A549 (cell line): ENCODE measurements at regions not wholly inside any gene's neighbourhood (a gene's known extent, or its start where the extent isn't known, plus 50 kb on each side); places are given as distances from the start of the nearest gene placed in this dataset.

Experiments
- ATAC-seq, 2 experiments: fragments of 200-7000 bp in 1 of 2; fragments of >200 bp in 1 of 2; cut with Nextera tagmentation in 1 of 2; cut with Tn5 transposase in 1 of 2; 3 replicates each; pipeline versions ENCODE4 v1.8.0 to v1.9.1; 2018 to 2020; ENCODE audit warnings: mild to moderate bottlenecking in 1 of 2, moderate library complexity in 1 of 2
- CTCF ChIA-PET: fragments of 300-600 bp; sonication (Branson Sonifier 250); formaldehyde crosslinking; extraction: SDS; loops from one replicate; lab custom pipeline; 2021; ENCODE audit warnings: antibody characterized with exemption, inconsistent platforms; lab: Yijun Ruan, JAX
- POLR2A ChIA-PET: fragments of 350-600 bp; formaldehyde crosslinking; extraction: SDS; loops from one replicate; lab custom pipeline; 2021; ENCODE audit warnings: antibody characterized with exemption, inconsistent platforms; lab: Yijun Ruan, JAX
- DNase-seq, 2 experiments: peaks; one replicate each; pipeline versions ENCODE4 v3.0.0 to v3.0.0-alpha.2; 2011 to 2016; ENCODE audit warnings: low read depth in 1 of 2, low spot score in 1 of 2
- FAIRE-seq: peaks from 2 replicates; lab custom pipeline; 2011; peaks lifted over from hg19 to GRCh38; lab: Jason Lieb, UNC
- H3K27ac ChIP-seq, 2 experiments: fragments of >200 bp; sonication (Bioruptor Twin); formaldehyde crosslinking; 3 replicates each; pipeline ENCODE4 v1.5.1; 2016 to 2017
- H3K4me1 ChIP-seq: fragments of >200 bp; sonication (Bioruptor Twin); formaldehyde crosslinking; 3 replicates; pipeline ENCODE4 v1.6.1; 2016
- H3K4me2 ChIP-seq: fragments of >200 bp; sonication (Bioruptor Twin); formaldehyde crosslinking; 3 replicates; pipeline ENCODE4 v1.6.1; 2016
- H3K4me3 ChIP-seq: fragments of >200 bp; sonication (Bioruptor Twin); formaldehyde crosslinking; 3 replicates; pipeline ENCODE4 v1.5.1; 2016
- H3K9me3 ChIP-seq: fragments of >200 bp; sonication (Bioruptor Twin); formaldehyde crosslinking; 3 replicates; pipeline ENCODE4 v1.6.1; 2016
- BHLHE40 ChIP-seq: IDR thresholded peaks from 2 replicates; pipeline ENCODE4 v1.6.1; 2012; ENCODE audit warnings: low read depth, low read length, inconsistent platforms
- EHF ChIP-seq: fragments of 250-450 bp; sonication (Bioruptor Pico); IDR thresholded peaks from 2 replicates; pipeline ENCODE4 v1.5.0; 2020; ENCODE audit warnings: mild to moderate bottlenecking
- HOXA7 ChIP-seq: fragments of 250-450 bp; sonication (Bioruptor Pico); IDR thresholded peaks from 2 replicates; pipeline ENCODE4 v1.5.0; 2020; ENCODE audit warnings: mild to moderate bottlenecking, moderate library complexity
- HOXB13 ChIP-seq: fragments of 250-450 bp; sonication (Bioruptor Pico); IDR thresholded peaks from 2 replicates; pipeline ENCODE4 v1.5.0; 2020; ENCODE audit warnings: low read depth, mild to moderate bottlenecking, moderate library complexity
- JUN ChIP-seq, 2 experiments: fragments of >200 bp; sonication (Bioruptor Twin); formaldehyde crosslinking; IDR thresholded peaks; 2 replicates in 1 of 2; 3 replicates in 1 of 2; pipeline ENCODE4 v1.6.1; 2016 to 2017
- MAFK ChIP-seq: fragments of 450-650 bp; IDR thresholded peaks from 2 replicates; pipeline ENCODE4 v1.6.1; 2014; ENCODE audit not compliant: partially characterized antibody
- NPAS2 ChIP-seq: fragments of 250-450 bp; sonication (Bioruptor Pico); IDR thresholded peaks from 2 replicates; pipeline ENCODE4 v1.8.0; 2022; ENCODE audit warnings: mild to moderate bottlenecking, moderate library complexity, borderline replicate concordance
- NR3C1 ChIP-seq: fragments of >200 bp; sonication (Bioruptor Twin); formaldehyde crosslinking; IDR thresholded peaks from 3 replicates; pipeline ENCODE4 v1.6.1; 2017
- PHF8 ChIP-seq: fragments of 200-600 bp; sonication (generic); IDR thresholded peaks from 2 replicates; pipeline ENCODE4 v1.6.1; 2016; ENCODE audit warnings: low read depth, mild to moderate bottlenecking, antibody characterized with exemption, moderate library complexity, borderline replicate concordance
- RAD21 ChIP-seq, 2 experiments: fragments of >200 bp in 1 of 2; sonication (Bioruptor Twin) in 1 of 2; formaldehyde crosslinking in 1 of 2; IDR thresholded peaks in 1 of 2; conservative IDR thresholded peaks in 1 of 2; 2 replicates in 1 of 2; 3 replicates in 1 of 2; pipeline ENCODE4 v1.6.1; 2012 to 2018; ENCODE audit warnings: inconsistent platforms in 1 of 2
- RCOR1 ChIP-seq: fragments of 150-350 bp; IDR thresholded peaks from 2 replicates; pipeline ENCODE4 v1.6.1; 2014; ENCODE audit warnings: antibody characterized with exemption, low read length, low read depth
- RFX5 ChIP-seq: fragments of 450-650 bp; IDR thresholded peaks from 2 replicates; pipeline ENCODE4 v1.7.1; 2014; ENCODE audit warnings: antibody characterized with exemption, mild to moderate bottlenecking, moderate library complexity
- SREBF2 ChIP-seq: fragments of 450-650 bp; IDR thresholded peaks from 2 replicates; pipeline ENCODE4 v1.6.1; 2014; ENCODE audit warnings: mild to moderate bottlenecking, moderate library complexity
- TFCP2L1 ChIP-seq: fragments of 250-450 bp; sonication (Bioruptor Pico); IDR thresholded peaks from 2 replicates; pipeline ENCODE4 v1.5.0; 2021; ENCODE audit warnings: mild to moderate bottlenecking
- TP53 ChIP-seq: fragments of 250-450 bp; sonication (Bioruptor Pico); IDR thresholded peaks from 2 replicates; pipeline ENCODE4 v1.5.0; 2021; ENCODE audit warnings: mild to moderate bottlenecking, moderate library complexity
- ZFP36 ChIP-seq: fragments of 450-650 bp; IDR thresholded peaks from 2 replicates; pipeline ENCODE4 v1.6.1; 2014; ENCODE audit warnings: borderline replicate concordance; ENCODE audit not compliant: partially characterized antibody
- ZNF302 ChIP-seq: fragments of 250-450 bp; sonication (Bioruptor Pico); IDR thresholded peaks from 2 replicates; pipeline ENCODE4 v1.9.0; 2021; ENCODE audit warnings: inconsistent platforms, mild to moderate bottlenecking, moderate library complexity
- WGBS: methylation state at CpG from one replicate; pipeline ENCODE4 v1.1.6; 2017; ENCODE audit errors: missing lambda C conversion rate; 5-methylcytosine and 5-hydroxymethylcytosine counted together
- TF ChIP-seq, protein P1 (sequence below): fragments of >200 bp; sonication (Bioruptor Twin); formaldehyde crosslinking; IDR thresholded peaks from 2 replicates; pipeline ENCODE4 v1.6.1; 2016
- TF ChIP-seq, protein P2 (sequence below): fragments of 250-450 bp; sonication (Bioruptor Pico); IDR thresholded peaks from 2 replicates; pipeline ENCODE4 v1.5.0; 2021; ENCODE audit warnings: mild to moderate bottlenecking, moderate library complexity, borderline replicate concordance
- TF ChIP-seq, protein P3 (sequence below): fragments of 200-600 bp; sonication (generic); IDR thresholded peaks from 2 replicates; pipeline ENCODE4 v1.6.1; 2016; ENCODE audit warnings: antibody characterized with exemption, mild to moderate bottlenecking, moderate library complexity
- TF ChIP-seq, protein P4 (sequence below): IDR thresholded peaks from 2 replicates; pipeline ENCODE4 v1.6.1; 2012; ENCODE audit warnings: low read depth, borderline replicate concordance

DNA sequence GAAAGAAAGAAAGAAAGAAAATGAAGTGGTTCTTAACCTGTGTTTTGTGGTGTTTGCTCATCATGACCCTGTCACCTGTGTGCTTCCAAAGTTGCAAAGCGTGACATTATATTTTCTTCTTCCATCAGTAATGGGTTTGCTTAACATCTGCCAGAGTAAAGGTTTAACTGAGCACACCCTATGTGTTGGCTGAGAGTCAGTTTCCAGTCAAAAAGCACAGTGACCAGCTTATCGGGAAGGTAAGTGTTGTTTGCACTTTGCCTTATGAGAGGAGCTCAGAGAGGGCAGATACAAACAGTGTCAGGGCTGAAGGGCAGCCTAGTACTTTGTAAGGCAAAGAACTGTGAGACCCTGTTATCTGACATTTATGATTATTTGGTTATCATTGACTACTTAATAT lies 406.2 kb upstream of the CWC22 start:
- FAIRE-seq: no peak
- Histone ChIP-seq H3K4me1 (peaks cover 13% of the 10 kb centered on the region; the same call in 2 of the 3 replicates), H3K4me2 (no peak overlapping the region), H3K4me3 (no peak overlapping the region), H3K27ac (no peak overlapping the region), H3K9me3 (no peaks in the 10 kb centered on the region)
- POLR2A ChIA-PET: no interaction called here
- no peak for DNase-seq
- no peak for ATAC-seq
- no peak for TF ChIP-seq NPAS2 (CRISPR knock-in tag)
- 74% methylated on average over 2 of the region's 2 CpGs for WGBS
- CTCF ChIA-PET: no interaction called here

DNA sequence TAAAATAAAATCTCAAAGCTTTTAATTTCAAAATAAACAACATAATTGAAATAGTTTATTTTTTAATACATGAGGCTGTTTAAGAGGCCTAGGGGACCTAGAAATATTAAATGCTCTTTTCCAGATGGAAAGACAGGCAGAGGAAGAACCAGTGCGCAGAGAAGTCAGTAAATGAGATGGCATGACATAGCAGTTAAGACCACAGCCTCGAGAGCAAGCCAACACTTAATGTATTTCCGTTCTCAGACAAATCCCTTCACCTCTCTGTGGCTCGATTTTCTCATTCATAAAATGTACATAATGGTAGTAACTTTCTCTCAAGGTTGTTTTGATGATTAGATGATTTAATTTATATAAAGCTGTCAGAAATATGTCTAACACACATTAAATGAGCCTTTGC lies 405.1 kb upstream of the CWC22 start:
- H3K9me3 ChIP-seq: no peaks in the 10 kb centered on the region
- ChIA-PET CTCF (interaction anchor here (0.8 kb wide), 1 partner anchor 52 kb away, joined by 3 read pairs; no protein-coding TSS in a partner anchor), POLR2A (no interaction called here)
- H3K4me1 ChIP-seq: peaks cover 13% of the 10 kb centered on the region; the same call in 2 of the 3 replicates
- H3K27ac ChIP-seq: no peak overlapping the region
- peak overlapping the region; percentile 42; the same call in 2 of the 3 replicates for H3K4me2 ChIP-seq
- no peak for DNase-seq
- TF ChIP-seq HOXA7 (CRISPR knock-in tag) (no peak), EHF (CRISPR knock-in tag) (no peak), RFX5 (no peak), NR3C1 (no peak), ZNF302 (CRISPR knock-in tag) (no peak), TFCP2L1 (CRISPR knock-in tag) (no peak), RAD21 (conservative IDR thresholded peaks at IDR 0.05 in 1 of 2, IDR thresholded peaks at IDR 0.05 in 1 of 2) (no peak), RCOR1 (no peak), SREBF2 (no peak), HOXB13 (no peak), BHLHE40 (no peak)
- TF ChIP-seq, protein P1, sequence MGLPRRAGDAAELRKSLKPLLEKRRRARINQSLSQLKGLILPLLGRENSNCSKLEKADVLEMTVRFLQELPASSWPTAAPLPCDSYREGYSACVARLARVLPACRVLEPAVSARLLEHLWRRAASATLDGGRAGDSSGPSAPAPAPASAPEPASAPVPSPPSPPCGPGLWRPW: no peak
- TF ChIP-seq, protein P2, sequence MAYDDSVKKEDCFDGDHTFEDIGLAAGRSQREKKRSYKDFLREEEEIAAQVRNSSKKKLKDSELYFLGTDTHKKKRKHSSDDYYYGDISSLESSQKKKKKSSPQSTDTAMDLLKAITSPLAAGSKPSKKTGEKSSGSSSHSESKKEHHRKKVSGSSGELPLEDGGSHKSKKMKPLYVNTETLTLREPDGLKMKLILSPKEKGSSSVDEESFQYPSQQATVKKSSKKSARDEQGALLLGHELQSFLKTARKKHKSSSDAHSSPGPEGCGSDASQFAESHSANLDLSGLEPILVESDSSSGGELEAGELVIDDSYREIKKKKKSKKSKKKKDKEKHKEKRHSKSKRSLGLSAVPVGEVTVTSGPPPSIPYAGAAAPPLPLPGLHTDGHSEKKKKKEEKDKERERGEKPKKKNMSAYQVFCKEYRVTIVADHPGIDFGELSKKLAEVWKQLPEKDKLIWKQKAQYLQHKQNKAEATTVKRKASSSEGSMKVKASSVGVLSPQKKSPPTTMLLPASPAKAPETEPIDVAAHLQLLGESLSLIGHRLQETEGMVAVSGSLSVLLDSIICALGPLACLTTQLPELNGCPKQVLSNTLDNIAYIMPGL: no peak
- TF ChIP-seq, protein P3, sequence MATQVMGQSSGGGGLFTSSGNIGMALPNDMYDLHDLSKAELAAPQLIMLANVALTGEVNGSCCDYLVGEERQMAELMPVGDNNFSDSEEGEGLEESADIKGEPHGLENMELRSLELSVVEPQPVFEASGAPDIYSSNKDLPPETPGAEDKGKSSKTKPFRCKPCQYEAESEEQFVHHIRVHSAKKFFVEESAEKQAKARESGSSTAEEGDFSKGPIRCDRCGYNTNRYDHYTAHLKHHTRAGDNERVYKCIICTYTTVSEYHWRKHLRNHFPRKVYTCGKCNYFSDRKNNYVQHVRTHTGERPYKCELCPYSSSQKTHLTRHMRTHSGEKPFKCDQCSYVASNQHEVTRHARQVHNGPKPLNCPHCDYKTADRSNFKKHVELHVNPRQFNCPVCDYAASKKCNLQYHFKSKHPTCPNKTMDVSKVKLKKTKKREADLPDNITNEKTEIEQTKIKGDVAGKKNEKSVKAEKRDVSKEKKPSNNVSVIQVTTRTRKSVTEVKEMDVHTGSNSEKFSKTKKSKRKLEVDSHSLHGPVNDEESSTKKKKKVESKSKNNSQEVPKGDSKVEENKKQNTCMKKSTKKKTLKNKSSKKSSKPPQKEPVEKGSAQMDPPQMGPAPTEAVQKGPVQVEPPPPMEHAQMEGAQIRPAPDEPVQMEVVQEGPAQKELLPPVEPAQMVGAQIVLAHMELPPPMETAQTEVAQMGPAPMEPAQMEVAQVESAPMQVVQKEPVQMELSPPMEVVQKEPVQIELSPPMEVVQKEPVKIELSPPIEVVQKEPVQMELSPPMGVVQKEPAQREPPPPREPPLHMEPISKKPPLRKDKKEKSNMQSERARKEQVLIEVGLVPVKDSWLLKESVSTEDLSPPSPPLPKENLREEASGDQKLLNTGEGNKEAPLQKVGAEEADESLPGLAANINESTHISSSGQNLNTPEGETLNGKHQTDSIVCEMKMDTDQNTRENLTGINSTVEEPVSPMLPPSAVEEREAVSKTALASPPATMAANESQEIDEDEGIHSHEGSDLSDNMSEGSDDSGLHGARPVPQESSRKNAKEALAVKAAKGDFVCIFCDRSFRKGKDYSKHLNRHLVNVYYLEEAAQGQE: no peak
- TF ChIP-seq, protein P4, sequence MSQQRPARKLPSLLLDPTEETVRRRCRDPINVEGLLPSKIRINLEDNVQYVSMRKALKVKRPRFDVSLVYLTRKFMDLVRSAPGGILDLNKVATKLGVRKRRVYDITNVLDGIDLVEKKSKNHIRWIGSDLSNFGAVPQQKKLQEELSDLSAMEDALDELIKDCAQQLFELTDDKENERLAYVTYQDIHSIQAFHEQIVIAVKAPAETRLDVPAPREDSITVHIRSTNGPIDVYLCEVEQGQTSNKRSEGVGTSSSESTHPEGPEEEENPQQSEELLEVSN: no peak
- no peak overlapping the region for H3K4me3 ChIP-seq
- no peak for ATAC-seq
- FAIRE-seq: no peak
- WGBS: 59% methylated on average over 4 of the region's 4 CpGs

DNA sequence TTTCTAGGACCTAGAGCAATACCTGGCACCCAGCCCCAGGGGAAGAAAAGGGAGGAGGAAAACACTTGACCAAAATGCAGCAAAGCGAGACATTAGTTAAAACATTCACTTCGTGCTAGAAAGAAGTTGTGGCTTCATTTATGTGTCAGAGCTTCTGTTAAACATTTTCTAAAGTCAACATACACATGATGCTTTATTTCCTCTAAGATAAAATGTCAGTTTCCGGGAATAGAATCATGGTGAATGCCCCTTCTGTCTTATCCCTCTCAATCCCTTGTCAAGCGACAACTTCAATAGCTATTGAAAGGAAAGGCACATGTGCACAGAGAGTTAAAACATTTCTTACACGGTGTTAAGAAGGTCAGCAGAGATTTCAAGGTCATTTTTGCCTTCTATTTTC lies 404.6 kb upstream of the CWC22 start:
- H3K27ac ChIP-seq: no peak overlapping the region
- peak overlapping the region; percentile 42 for H3K4me2 ChIP-seq
- ChIA-PET CTCF (no interaction called here), POLR2A (no interaction called here)
- H3K9me3 ChIP-seq: no peaks in the 10 kb centered on the region
- no peak for ATAC-seq
- H3K4me3 ChIP-seq: no peak overlapping the region
- TF ChIP-seq PHF8: no peak
- TF ChIP-seq MAFK: no peak
- no peak for TF ChIP-seq HOXA7 (CRISPR knock-in tag)
- no peak for TF ChIP-seq ZFP36
- TF ChIP-seq NR3C1: no peak
- TF ChIP-seq JUN (IDR thresholded peaks at IDR 0.05): no peak
- TF ChIP-seq RFX5: no peak
- no peak for TF ChIP-seq TP53 (CRISPR knock-in tag)
- WGBS: 27% methylated on average over 5 of the region's 5 CpGs
- no peak for FAIRE-seq
- peaks cover 13% of the 10 kb centered on the region; the same call in 2 of the 3 replicates for H3K4me1 ChIP-seq
- no peak for DNase-seq
